Left lung (tissue), 4 donors: ENCODE measurements at regions not wholly inside any gene's neighbourhood (a gene's known extent, or its start where the extent isn't known, plus 50 kb on each side); places are given as distances from the start of the nearest gene placed in this dataset.
"Not testable (repeated sequence)": the region's sequence is repeated elsewhere in the genome, so short reads cannot be mapped to it uniquely, and the experiment has no call there.

Source experiments
- ATAC-seq: fragments of 200-7000 bp; cut with Tn5 transposase; one replicate; pipeline ENCODE4 v1.9.1; 2020; ENCODE audit warnings: moderate library complexity
- DNase-seq, 4 donors: peaks; one replicate each; pipeline ENCODE4 v3.0.0-alpha.2; 2013 to 2020
- H3K27ac ChIP-seq, 2 donors: fragments of 200-600 bp; sonication (generic) in 1 of 2; one replicate each; pipeline versions ENCODE4 v1.5.0 to v1.8.0; 2020 to 2021
- H3K27me3 ChIP-seq, 2 donors: fragments of 200-600 bp; sonication (generic) in 1 of 2; one replicate each; pipeline versions ENCODE4 v1.5.0 to v1.8.0; 2020 to 2021
- H3K36me3 ChIP-seq, 2 donors: fragments of 200-600 bp; sonication (generic) in 1 of 2; one replicate each; pipeline versions ENCODE4 v1.5.0 to v1.8.0; 2020 to 2021
- H3K4me1 ChIP-seq, 2 donors: fragments of 200-600 bp; one replicate each; pipeline ENCODE4 v1.8.0; 2021
- H3K4me3 ChIP-seq, 2 donors: fragments of 200-600 bp; sonication (generic) in 1 of 2; one replicate each; pipeline versions ENCODE4 v1.5.0 to v1.8.0; 2020 to 2021; ENCODE audit warnings: mild to moderate bottlenecking in 1 of 2
- H3K9me3 ChIP-seq, 2 donors: fragments of 200-600 bp; sonication (generic) in 1 of 2; one replicate each; pipeline versions ENCODE4 v1.5.0 to v1.8.0; 2020 to 2021
- CTCF ChIP-seq, 2 donors: fragments of 200-600 bp; sonication (generic) in 1 of 2; IDR thresholded peaks; one replicate each; pipeline versions ENCODE4 v1.5.0 to v1.8.0; 2021; ENCODE audit warnings: antibody characterized with exemption in 2 of 2
- intact Hi-C, 2 donors: fragments of 100-400 bp; cut with DNase I; formaldehyde crosslinking; loops; one replicate each; pipeline versions ENCODE4 v1.11.2 to v1.14.2; 2022
- donor health status: DM: no; HTN: yes; CAD: no.
- donor health status: DM: no; HTN: no; CAD: no.

DNA sequence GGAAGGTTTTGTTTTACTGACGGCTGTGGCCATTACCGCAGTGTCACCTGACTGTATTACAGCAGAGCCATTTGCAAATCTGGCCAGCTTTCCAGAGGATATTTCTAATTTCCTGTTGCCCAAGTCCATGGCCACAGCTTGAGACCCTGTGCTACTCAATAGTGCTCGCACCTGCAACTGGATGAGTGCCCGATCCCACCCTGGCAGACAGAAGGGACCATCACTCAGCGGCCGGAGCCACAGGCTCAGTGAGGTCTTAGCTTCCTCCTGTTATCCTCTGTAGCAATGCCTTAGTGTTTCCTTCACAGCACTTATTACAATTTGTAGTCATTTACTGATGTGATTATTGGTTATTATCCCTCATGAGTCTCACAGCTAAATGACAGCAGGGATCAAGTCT is 184.8 kb downstream of the LRRN1 start:
- intact Hi-C loops, result no loop called here
- no peak for TF ChIP-seq CTCF (IDR thresholded peaks at IDR 0.05)
- no peak for ATAC-seq
- no peaks in the 10 kb centered on the region for H3K27me3 ChIP-seq
- DNase-seq, result peak in 1 of 4 donors; percentile 63
- peak overlapping the region in 1 of 2 donors; percentile 74 for H3K27ac ChIP-seq
- no peak overlapping the region for H3K4me3 ChIP-seq
- H3K9me3 ChIP-seq, result no peaks in the 10 kb centered on the region
- H3K4me1 ChIP-seq, result no peaks in the 10 kb centered on the region
- no peaks in the 10 kb centered on the region for H3K36me3 ChIP-seq

DNA sequence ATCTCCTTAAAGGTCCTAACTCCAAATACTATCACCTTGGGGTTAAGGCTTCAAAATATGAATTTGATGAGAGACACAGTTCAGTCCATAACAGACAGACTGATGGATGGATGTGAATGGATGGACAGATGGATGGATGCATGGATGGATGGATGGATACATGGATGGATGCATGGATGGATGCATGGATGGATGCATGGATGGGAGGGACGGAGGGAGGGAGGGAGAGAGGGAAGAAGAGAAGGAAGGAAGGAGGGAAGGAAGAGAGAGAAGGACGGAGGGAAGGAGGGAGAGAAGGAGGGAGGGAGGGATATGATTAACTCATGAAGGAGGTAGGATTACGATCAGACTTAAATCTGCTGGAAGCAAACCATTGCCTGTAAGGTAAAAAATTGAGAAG is 192.4 kb downstream of the LRRN1 start:
- ATAC-seq (no peak), DNase-seq (no peak)
- Histone ChIP-seq H3K4me1 (no peaks in the 10 kb centered on the region), H3K27ac (no peak overlapping the region), H3K36me3 (no peaks in the 10 kb centered on the region), H3K27me3 (no peaks in the 10 kb centered on the region), H3K4me3 (no peak overlapping the region), H3K9me3 (peaks cover 0 to 9% of the 10 kb centered on the region in 2 donors)
- no peak for TF ChIP-seq CTCF (IDR thresholded peaks at IDR 0.05)
- intact Hi-C loops, result no loop called here

DNA sequence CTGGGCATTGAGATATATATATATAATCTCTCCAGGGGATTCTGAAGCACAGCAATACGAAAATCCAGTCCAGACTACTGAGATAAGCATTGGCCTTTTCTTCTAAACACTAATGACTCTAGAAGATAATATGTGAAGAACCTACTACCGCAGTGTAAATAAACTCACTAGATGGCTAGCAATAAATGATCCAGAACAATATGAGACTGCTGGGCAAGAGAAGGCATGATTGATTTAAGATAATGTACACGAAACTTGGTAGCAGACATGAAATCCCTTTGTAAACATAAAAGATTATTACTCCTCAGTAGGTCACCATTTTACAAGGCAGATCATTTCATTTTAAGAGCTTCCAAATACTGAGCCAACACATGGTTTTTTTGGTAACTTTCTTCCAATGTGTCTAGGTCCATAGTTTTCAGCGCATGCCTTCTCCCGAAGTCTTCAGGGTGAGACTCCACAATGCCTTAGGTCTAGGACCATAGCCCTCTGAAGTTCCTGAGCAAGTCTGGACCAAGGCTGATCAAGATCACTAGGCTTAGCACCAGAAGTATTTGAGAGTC is 193.2 kb downstream of the LRRN1 start:
- Histone ChIP-seq H3K4me1 (no peaks in the 10 kb centered on the region), H3K9me3 (peaks cover 0 to 9% of the 10 kb centered on the region in 2 donors), H3K36me3 (no peaks in the 10 kb centered on the region), H3K27ac (no peak overlapping the region), H3K4me3 (no peak overlapping the region), H3K27me3 (no peaks in the 10 kb centered on the region)
- DNase-seq, result no peak
- intact Hi-C loops, result no loop called here
- no peak for TF ChIP-seq CTCF (IDR thresholded peaks at IDR 0.05)
- no peak for ATAC-seq

- no peaks in the 10 kb centered on the region for H3K27me3 ChIP-seq
- DNase-seq (peak in 1 of 4 donors; percentile 33), ATAC-seq (peak; percentile 72)
- H3K27ac ChIP-seq, result no peak overlapping the region
- TF ChIP-seq CTCF (IDR thresholded peaks at IDR 0.05), result peak; percentile 24 to 61
- H3K9me3 ChIP-seq, result peaks cover 0 to 9% of the 10 kb centered on the region in 2 donors
- no peak overlapping the region for H3K4me3 ChIP-seq
- intact Hi-C loops, result no loop called here
- no peaks in the 10 kb centered on the region for H3K4me1 ChIP-seq
- no peaks in the 10 kb centered on the region for H3K36me3 ChIP-seq
Measured at GRCh38 chr3:3998140-3998922, 199.1 kb downstream of the LRRN1 start.

- ATAC-seq, H3K27ac ChIP-seq, H3K4me3 ChIP-seq, H3K4me1 ChIP-seq, intact Hi-C loops, DNase-seq, H3K27me3 ChIP-seq, H3K36me3 ChIP-seq, H3K9me3 ChIP-seq: not testable (repeated sequence)
Measured at GRCh38 chr3:3999340-3999739, 200.1 kb downstream of the LRRN1 start.
